ENCODE measurements at regions not wholly inside any gene's neighbourhood (a gene's known extent, or its start where the extent isn't known, plus 50 kb on each side); places are given as distances from the start of the nearest gene placed in this dataset.

DNA sequence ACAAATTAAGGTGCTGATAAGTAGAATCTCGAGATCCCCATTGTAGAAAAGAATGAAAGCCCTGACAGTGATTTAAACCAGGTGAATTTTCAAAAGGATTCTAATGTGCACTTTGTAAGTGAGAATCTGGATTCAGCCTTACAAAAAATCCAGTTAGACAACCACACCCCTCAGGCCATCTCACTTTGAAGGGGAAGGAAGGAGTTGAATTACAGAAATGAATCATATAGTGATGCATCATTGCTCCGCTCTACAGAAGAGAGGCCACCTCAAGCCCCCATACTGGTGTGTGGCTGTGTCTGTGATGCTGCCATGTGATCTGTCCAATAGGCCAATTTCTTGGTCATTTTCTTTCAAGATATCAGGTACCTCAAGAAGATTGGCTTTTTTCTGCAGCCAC lies 85.5 kb upstream of the NT5E start:
- TF ChIP-seq EZH2 (IDR thresholded peaks at IDR 0.05; ENCODE audit: borderline replicate concordance, low read length), result no peak
- TF ChIP-seq, protein P1, sequence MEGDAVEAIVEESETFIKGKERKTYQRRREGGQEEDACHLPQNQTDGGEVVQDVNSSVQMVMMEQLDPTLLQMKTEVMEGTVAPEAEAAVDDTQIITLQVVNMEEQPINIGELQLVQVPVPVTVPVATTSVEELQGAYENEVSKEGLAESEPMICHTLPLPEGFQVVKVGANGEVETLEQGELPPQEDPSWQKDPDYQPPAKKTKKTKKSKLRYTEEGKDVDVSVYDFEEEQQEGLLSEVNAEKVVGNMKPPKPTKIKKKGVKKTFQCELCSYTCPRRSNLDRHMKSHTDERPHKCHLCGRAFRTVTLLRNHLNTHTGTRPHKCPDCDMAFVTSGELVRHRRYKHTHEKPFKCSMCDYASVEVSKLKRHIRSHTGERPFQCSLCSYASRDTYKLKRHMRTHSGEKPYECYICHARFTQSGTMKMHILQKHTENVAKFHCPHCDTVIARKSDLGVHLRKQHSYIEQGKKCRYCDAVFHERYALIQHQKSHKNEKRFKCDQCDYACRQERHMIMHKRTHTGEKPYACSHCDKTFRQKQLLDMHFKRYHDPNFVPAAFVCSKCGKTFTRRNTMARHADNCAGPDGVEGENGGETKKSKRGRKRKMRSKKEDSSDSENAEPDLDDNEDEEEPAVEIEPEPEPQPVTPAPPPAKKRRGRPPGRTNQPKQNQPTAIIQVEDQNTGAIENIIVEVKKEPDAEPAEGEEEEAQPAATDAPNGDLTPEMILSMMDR (IDR thresholded peaks at IDR 0.05; ENCODE audit: low read length), result no peak
- H3K4me1 ChIP-seq (ENCODE audit: insufficient read depth, low read length, severe bottlenecking), result no peaks in the 10 kb centered on the region

DNA sequence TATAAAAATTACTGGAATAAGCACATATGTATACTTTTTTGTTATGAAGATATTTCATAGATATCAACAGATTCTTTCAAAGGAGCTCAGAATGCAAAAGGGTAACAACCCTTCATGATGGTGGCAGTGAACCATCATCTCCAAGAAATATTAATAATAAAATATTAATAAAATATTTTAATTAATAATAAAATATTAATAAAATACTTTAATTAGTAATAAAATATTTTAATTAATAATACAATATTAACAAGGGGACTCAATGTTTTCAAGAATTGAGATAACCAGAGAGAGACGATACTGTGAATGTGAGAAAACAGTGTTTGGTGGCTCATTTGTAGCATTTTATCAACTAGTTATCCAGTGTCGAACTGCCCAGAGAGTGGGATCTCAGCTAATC lies 86.0 kb upstream of the NT5E start:
- no peaks in the 10 kb centered on the region for H3K4me1 ChIP-seq (ENCODE audit: insufficient read depth, low read length, severe bottlenecking)
- no peaks in the 10 kb centered on the region for H4K20me1 ChIP-seq (ENCODE audit: insufficient read depth, low read length)
- TF ChIP-seq, protein P1 (IDR thresholded peaks at IDR 0.05; ENCODE audit: low read length), result no peak
- TF ChIP-seq EZH2 (IDR thresholded peaks at IDR 0.05; ENCODE audit: borderline replicate concordance, low read length), result no peak
- no peak overlapping the region for H3K9ac ChIP-seq (ENCODE audit: low read length)
- no peaks in the 10 kb centered on the region for H3F3A ChIP-seq (ENCODE audit: insufficient read depth, low read length)
- H3K79me2 ChIP-seq (ENCODE audit: insufficient read depth, low read length), result no peaks in the 10 kb centered on the region
- no peaks in the 10 kb centered on the region for H3K27me3 ChIP-seq (ENCODE audit: insufficient read depth, low read length)
- H3K36me3 ChIP-seq (ENCODE audit: insufficient read depth, low read length), result no peaks in the 10 kb centered on the region
- H3K27ac ChIP-seq (ENCODE audit: low read depth, low read length, poor library complexity, severe bottlenecking), result no peak overlapping the region
- no peaks in the 10 kb centered on the region for H3K9me3 ChIP-seq (ENCODE audit: low read length)
- no peaks in the 10 kb centered on the region for H3K9me2 ChIP-seq (ENCODE audit: low read depth, low read length)
- no peak overlapping the region for H2AFZ ChIP-seq (ENCODE audit: low read length)
- no peak overlapping the region for H3K4me3 ChIP-seq (ENCODE audit: low read depth, low read length, poor library complexity, severe bottlenecking)
- no peak overlapping the region for H3K4me2 ChIP-seq (ENCODE audit: low read length)

More for the DNA sequence above, 85.5 kb upstream of the NT5E start:
- Histone ChIP-seq H3K79me2 (ENCODE audit: insufficient read depth, low read length) (no peaks in the 10 kb centered on the region), H3K9me3 (ENCODE audit: low read length) (no peaks in the 10 kb centered on the region), H3K36me3 (ENCODE audit: insufficient read depth, low read length) (no peaks in the 10 kb centered on the region), H3K27me3 (ENCODE audit: insufficient read depth, low read length) (no peaks in the 10 kb centered on the region), H3K9ac (ENCODE audit: low read length) (no peak overlapping the region), H3K4me3 (ENCODE audit: low read depth, low read length, poor library complexity, severe bottlenecking) (no peak overlapping the region), H4K20me1 (ENCODE audit: insufficient read depth, low read length) (no peaks in the 10 kb centered on the region), H3K27ac (ENCODE audit: low read depth, low read length, poor library complexity, severe bottlenecking) (no peak overlapping the region), H3K9me2 (ENCODE audit: low read depth, low read length) (no peaks in the 10 kb centered on the region), H3F3A (ENCODE audit: insufficient read depth, low read length) (no peaks in the 10 kb centered on the region), H3K4me2 (ENCODE audit: low read length) (no peak overlapping the region), H2AFZ (ENCODE audit: low read length) (no peak overlapping the region)

DNA sequence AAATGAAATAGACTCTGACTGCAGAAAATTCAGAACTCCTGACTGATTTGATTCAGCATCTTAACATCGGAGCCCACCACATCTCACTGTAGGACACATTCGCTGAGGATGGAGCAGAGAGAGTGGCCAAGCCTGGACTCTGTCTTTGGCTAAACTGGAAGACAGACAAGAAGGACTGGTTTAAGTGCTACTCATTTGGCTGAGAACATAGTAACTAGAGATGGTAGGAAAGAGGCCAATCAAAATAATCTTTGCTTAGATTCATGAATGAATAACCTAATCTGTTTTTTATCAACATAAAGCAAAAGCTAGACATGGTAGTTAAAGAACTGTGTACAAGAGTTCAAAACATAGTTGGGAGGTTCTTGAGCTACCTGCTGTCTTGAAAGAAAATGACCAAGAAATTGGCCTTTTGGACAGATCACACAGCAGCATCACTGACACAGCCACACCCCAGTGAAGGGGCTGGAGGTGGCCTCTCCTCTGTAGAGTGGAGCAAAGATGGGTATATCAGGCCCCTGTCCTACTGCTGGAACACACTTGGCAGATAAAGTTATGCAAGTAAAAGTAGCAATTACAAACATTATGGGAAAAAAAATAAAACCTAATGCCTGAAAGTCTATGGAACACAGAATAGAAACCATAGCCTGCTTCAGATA lies 87.1 kb upstream of the NT5E start:
- H3K27me3 ChIP-seq (ENCODE audit: insufficient read depth, low read length), result no peaks in the 10 kb centered on the region
- TF ChIP-seq, protein P1 (IDR thresholded peaks at IDR 0.05; ENCODE audit: low read length), result no peak
- no peaks in the 10 kb centered on the region for H3F3A ChIP-seq (ENCODE audit: insufficient read depth, low read length)
- no peaks in the 10 kb centered on the region for H3K36me3 ChIP-seq (ENCODE audit: insufficient read depth, low read length)
- no peaks in the 10 kb centered on the region for H4K20me1 ChIP-seq (ENCODE audit: insufficient read depth, low read length)
- no peaks in the 10 kb centered on the region for H3K9me2 ChIP-seq (ENCODE audit: low read depth, low read length)
- no peak overlapping the region for H3K9ac ChIP-seq (ENCODE audit: low read length)
- H3K4me3 ChIP-seq (ENCODE audit: low read depth, low read length, poor library complexity, severe bottlenecking), result no peak overlapping the region
- H3K4me2 ChIP-seq (ENCODE audit: low read length), result no peak overlapping the region
- H3K27ac ChIP-seq (ENCODE audit: low read depth, low read length, poor library complexity, severe bottlenecking), result no peak overlapping the region
- H3K9me3 ChIP-seq (ENCODE audit: low read length), result no peaks in the 10 kb centered on the region
- H2AFZ ChIP-seq (ENCODE audit: low read length), result no peak overlapping the region
- no peaks in the 10 kb centered on the region for H3K4me1 ChIP-seq (ENCODE audit: insufficient read depth, low read length, severe bottlenecking)
- no peaks in the 10 kb centered on the region for H3K79me2 ChIP-seq (ENCODE audit: insufficient read depth, low read length)
